ENCODE measurements at regions not wholly inside any gene's neighbourhood (a gene's known extent, or its start where the extent isn't known, plus 50 kb on each side); places are given as distances from the start of the nearest gene placed in this dataset.

DNA sequence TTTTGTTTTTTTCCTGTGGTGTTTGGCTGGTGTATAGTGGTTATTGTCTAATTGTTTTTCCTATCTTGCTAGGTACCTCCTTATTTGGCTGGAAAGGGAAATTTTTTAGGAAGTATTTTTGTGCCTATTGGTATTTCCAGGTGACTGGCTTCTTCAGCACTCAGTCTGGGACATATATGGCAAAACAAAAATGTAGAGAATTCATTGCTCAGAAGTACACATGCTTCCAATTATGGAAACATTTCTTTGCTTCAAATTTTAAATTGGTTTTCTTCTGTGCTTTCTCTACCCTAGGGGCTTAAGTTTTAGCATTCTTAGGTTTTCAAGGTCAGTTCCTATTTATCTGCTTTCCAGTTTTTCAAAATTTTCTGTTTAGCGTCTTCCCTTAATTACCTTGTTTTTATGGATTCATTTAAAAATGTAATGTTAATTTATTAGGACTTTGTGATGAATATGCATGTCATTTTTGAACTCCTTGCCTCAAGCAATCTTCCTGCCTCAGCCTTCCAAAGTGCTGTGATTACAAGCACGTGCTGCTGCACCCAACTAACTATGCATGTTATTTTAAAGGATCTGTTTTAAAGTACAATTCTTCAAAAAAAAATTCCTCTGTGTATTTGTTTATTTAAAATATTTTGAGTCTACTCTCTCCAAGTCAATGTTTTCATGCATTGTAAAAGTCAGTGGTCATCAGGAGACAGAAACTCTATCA, 231.9 kb upstream of the DPPA4 start:
- Histone ChIP-seq H3K27me3 (no peaks in the 10 kb centered on the region), H3K79me2 (no peaks in the 10 kb centered on the region), H3K4me1 (ENCODE audit: insufficient read depth) (no peaks in the 10 kb centered on the region), H3K27ac (no peak overlapping the region), H3K36me3 (replicated peaks; ENCODE audit: insufficient read depth, low read depth) (no peaks in the 10 kb centered on the region), H3K9me2 (replicated peaks; ENCODE audit: insufficient read depth) (no peaks in the 10 kb centered on the region), H3K4me3 (no peak overlapping the region), H2AFZ (no peak overlapping the region), H4K20me1 (ENCODE audit: insufficient read depth, poor library complexity, severe bottlenecking) (no peaks in the 10 kb centered on the region), H3K4me2 (no peak overlapping the region), H3K9me3 (ENCODE audit: low read depth) (no peaks in the 10 kb centered on the region)
- TF ChIP-seq, protein P1, sequence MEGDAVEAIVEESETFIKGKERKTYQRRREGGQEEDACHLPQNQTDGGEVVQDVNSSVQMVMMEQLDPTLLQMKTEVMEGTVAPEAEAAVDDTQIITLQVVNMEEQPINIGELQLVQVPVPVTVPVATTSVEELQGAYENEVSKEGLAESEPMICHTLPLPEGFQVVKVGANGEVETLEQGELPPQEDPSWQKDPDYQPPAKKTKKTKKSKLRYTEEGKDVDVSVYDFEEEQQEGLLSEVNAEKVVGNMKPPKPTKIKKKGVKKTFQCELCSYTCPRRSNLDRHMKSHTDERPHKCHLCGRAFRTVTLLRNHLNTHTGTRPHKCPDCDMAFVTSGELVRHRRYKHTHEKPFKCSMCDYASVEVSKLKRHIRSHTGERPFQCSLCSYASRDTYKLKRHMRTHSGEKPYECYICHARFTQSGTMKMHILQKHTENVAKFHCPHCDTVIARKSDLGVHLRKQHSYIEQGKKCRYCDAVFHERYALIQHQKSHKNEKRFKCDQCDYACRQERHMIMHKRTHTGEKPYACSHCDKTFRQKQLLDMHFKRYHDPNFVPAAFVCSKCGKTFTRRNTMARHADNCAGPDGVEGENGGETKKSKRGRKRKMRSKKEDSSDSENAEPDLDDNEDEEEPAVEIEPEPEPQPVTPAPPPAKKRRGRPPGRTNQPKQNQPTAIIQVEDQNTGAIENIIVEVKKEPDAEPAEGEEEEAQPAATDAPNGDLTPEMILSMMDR (IDR thresholded peaks at IDR 0.05; ENCODE audit: poor library complexity) = no peak
- TF ChIP-seq EZH2 (IDR thresholded peaks at IDR 0.05; ENCODE audit: borderline replicate concordance) = no peak
- no peak for TF ChIP-seq EZH2phosphoT487 (IDR thresholded peaks at IDR 0.05; ENCODE audit: low read depth, severe bottlenecking, unreplicated experiment)
- WGBS (ENCODE audit: low lambda C conversion rate, missing lambda C conversion rate) = 51% methylated on average over 2 of the region's 2 CpGs
- DNase-seq (ENCODE audit: low spot score) = no peak

DNA sequence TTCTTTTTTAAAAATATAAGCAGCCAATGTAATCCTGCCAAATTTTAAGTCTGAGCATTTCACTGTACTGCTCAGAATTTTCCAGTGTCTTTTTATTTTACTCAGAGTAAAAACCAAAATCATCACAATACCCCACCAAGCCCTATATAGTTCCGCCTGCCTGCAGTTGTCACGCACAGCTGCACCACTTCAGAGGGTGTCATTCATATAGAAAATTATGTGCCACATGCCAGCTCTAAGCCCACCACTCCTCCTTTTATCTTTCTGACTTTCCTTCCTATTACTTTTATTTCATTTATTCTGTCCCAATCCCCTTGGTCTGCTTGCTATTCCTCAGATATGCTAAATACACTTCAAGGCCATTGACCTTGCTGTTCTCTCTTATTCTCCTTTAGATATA, 233.1 kb upstream of the DPPA4 start:
- no peak overlapping the region for H3K4me2 ChIP-seq
- TF ChIP-seq EZH2 (IDR thresholded peaks at IDR 0.05; ENCODE audit: borderline replicate concordance) = no peak
- TF ChIP-seq, protein P1 (IDR thresholded peaks at IDR 0.05; ENCODE audit: poor library complexity) = no peak
- TF ChIP-seq EZH2phosphoT487 (IDR thresholded peaks at IDR 0.05; ENCODE audit: low read depth, severe bottlenecking, unreplicated experiment) = no peak
- H3K36me3 ChIP-seq (replicated peaks; ENCODE audit: insufficient read depth, low read depth) = no peaks in the 10 kb centered on the region
- H3K9me3 ChIP-seq (ENCODE audit: low read depth) = no peaks in the 10 kb centered on the region
- no peak for DNase-seq (ENCODE audit: low spot score)
- no peaks in the 10 kb centered on the region for H4K20me1 ChIP-seq (ENCODE audit: insufficient read depth, poor library complexity, severe bottlenecking)
- H3K4me3 ChIP-seq = no peak overlapping the region
- H2AFZ ChIP-seq = no peak overlapping the region
- WGBS (ENCODE audit: low lambda C conversion rate, missing lambda C conversion rate) = 100% methylated on average over 2 of the region's 2 CpGs
- no peak overlapping the region for H3K27ac ChIP-seq
- no peaks in the 10 kb centered on the region for H3K27me3 ChIP-seq
- no peaks in the 10 kb centered on the region for H3K4me1 ChIP-seq (ENCODE audit: insufficient read depth)
- no peaks in the 10 kb centered on the region for H3K9me2 ChIP-seq (replicated peaks; ENCODE audit: insufficient read depth)
- no peaks in the 10 kb centered on the region for H3K79me2 ChIP-seq

DNA sequence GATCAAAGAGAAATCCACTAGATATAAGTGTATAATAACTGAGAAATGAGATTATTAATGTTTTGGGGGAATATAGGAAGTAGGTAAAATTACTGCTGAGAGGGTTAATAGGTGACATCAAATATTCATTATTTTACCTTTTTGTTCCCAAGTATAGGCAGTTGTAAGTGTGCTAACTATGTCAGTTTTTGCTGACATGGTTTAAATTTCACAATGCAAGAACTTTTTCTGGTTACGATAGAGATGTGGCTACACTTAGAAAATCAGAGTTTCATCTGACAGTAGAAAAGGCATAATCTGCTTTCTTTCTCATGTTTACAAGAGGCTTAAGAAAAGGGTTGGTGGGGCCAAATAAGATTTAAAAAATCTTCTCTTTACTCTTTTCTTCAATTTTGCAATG, 235.0 kb upstream of the DPPA4 start:
- Histone ChIP-seq H2AFZ (no peak overlapping the region), H4K20me1 (ENCODE audit: insufficient read depth, poor library complexity, severe bottlenecking) (no peaks in the 10 kb centered on the region), H3K4me2 (no peak overlapping the region), H3K79me2 (no peaks in the 10 kb centered on the region), H3K9me2 (replicated peaks; ENCODE audit: insufficient read depth) (no peaks in the 10 kb centered on the region), H3K36me3 (replicated peaks; ENCODE audit: insufficient read depth, low read depth) (no peaks in the 10 kb centered on the region), H3K27me3 (no peaks in the 10 kb centered on the region), H3K4me3 (no peak overlapping the region), H3K27ac (no peak overlapping the region), H3K9me3 (ENCODE audit: low read depth) (no peaks in the 10 kb centered on the region), H3K4me1 (ENCODE audit: insufficient read depth) (no peaks in the 10 kb centered on the region)
- DNase-seq (ENCODE audit: low spot score) = no peak
- TF ChIP-seq, protein P1 (IDR thresholded peaks at IDR 0.05; ENCODE audit: poor library complexity) = no peak
- TF ChIP-seq EZH2 (IDR thresholded peaks at IDR 0.05; ENCODE audit: borderline replicate concordance) (no peak), EZH2phosphoT487 (IDR thresholded peaks at IDR 0.05; ENCODE audit: low read depth, severe bottlenecking, unreplicated experiment) (no peak)
- WGBS (ENCODE audit: low lambda C conversion rate, missing lambda C conversion rate) = 71% methylated on average over 1 of the region's 1 CpG
